ENCODE measurements at regions not wholly inside any gene's neighbourhood (a gene's known extent, or its start where the extent isn't known, plus 50 kb on each side); places are given as distances from the start of the nearest gene placed in this dataset.

- DNase-seq, result no peak
Measured at GRCh38 chr10:91040343-91040742, 119.5 kb upstream of the ANKRD1 start.

- no peak for DNase-seq
Measured at GRCh38 chr10:91042069-91042468, 121.2 kb upstream of the ANKRD1 start.

- DNase-seq, result no peak
Measured at GRCh38 chr10:91043173-91043910, 122.5 kb upstream of the ANKRD1 start.

GRCh38 chr10:91046869-91047268, 126.0 kb upstream of the ANKRD1 start:
- DNase-seq, result no peak

GRCh38 chr10:91048380-91048779, 127.5 kb upstream of the ANKRD1 start:
- DNase-seq, result no peak

GRCh38 chr10:91049296-91049987, 128.6 kb upstream of the ANKRD1 start:
- no peak for DNase-seq

GRCh38 chr10:91049988-91050360, 129.1 kb upstream of the ANKRD1 start:
- DNase-seq, result no peak

GRCh38 chr10:91050371-91051034, 129.6 kb upstream of the ANKRD1 start:
- DNase-seq, result no peak

GRCh38 chr10:91051829-91052228, 130.9 kb upstream of the ANKRD1 start:
- DNase-seq, result no peak

- no peak for DNase-seq
Measured at GRCh38 chr10:91054325-91054724, 133.4 kb upstream of the ANKRD1 start.

- no peak for DNase-seq
Measured at GRCh38 chr10:91061187-91061586, 140.3 kb upstream of the ANKRD1 start.

- no peak for DNase-seq
Measured at GRCh38 chr10:91061608-91062007, 140.7 kb upstream of the ANKRD1 start.

- no peak for DNase-seq
Measured at GRCh38 chr10:91062091-91062490, 141.2 kb upstream of the ANKRD1 start.

GRCh38 chr10:91071786-91072185, 148.7 kb upstream of the PCGF5 start:
- no peak for DNase-seq

- no peak for DNase-seq
Measured at GRCh38 chr10:91073286-91073979, 147.0 kb upstream of the PCGF5 start.

GRCh38 chr10:91076991-91077548, 143.4 kb upstream of the PCGF5 start:
- DNase-seq, result no peak

GRCh38 chr10:91077549-91078071, 142.9 kb upstream of the PCGF5 start:
- DNase-seq, result no peak

GRCh38 chr10:91080776-91081175, 139.7 kb upstream of the PCGF5 start:
- DNase-seq, result no peak

- DNase-seq, result no peak
Measured at GRCh38 chr10:91082447-91082846, 138.0 kb upstream of the PCGF5 start.

GRCh38 chr10:91088300-91089140, 131.9 kb upstream of the PCGF5 start:
- no peak for DNase-seq

GRCh38 chr10:91090761-91091529, 129.5 kb upstream of the PCGF5 start:
- no peak for DNase-seq

Measured in NCI-H1436 treated with DMSO at 0.1 percent for 48 hours (cell line).